DOHH2 (cell line): ENCODE measurements at regions not wholly inside any gene's neighbourhood (a gene's known extent, or its start where the extent isn't known, plus 50 kb on each side); places are given as distances from the start of the nearest gene placed in this dataset.

Experiments
- H3F3A ChIP-seq: fragments of 200-600 bp; sonication (generic), shearing (Covaris generic); 2 replicates; pipeline ENCODE4 v1.6.0; 2016; ENCODE audit warnings: antibody characterized with exemption, mild to moderate bottlenecking; ENCODE audit not compliant: control insufficient read depth, insufficient read depth
- H3K27ac ChIP-seq: fragments of 200-600 bp; sonication (generic); 2 replicates; pipeline ENCODE4 v1.5.1; 2014; ENCODE audit warnings: low read depth, mild to moderate bottlenecking, low read length, moderate library complexity
- H3K27me3 ChIP-seq: fragments of 200-600 bp; sonication (generic); 2 replicates; pipeline ENCODE4 v1.6.1; 2014; ENCODE audit warnings: mild to moderate bottlenecking, low read length, mixed read lengths; ENCODE audit not compliant: control insufficient read depth
- H3K36me3 ChIP-seq: fragments of 200-600 bp; sonication (generic); 2 replicates; pipeline ENCODE4 v1.6.1; 2014; ENCODE audit warnings: mild to moderate bottlenecking, low read length, moderate library complexity, mixed read lengths; ENCODE audit not compliant: control insufficient read depth
- H3K4me1 ChIP-seq: fragments of 200-600 bp; sonication (generic); 2 replicates; pipeline ENCODE4 v1.6.1; 2014; ENCODE audit warnings: mild to moderate bottlenecking, low read length, mixed read lengths; ENCODE audit not compliant: control insufficient read depth
- H3K4me2 ChIP-seq: fragments of 200-600 bp; sonication (generic); 2 replicates; pipeline ENCODE4 v1.6.0; 2014; ENCODE audit warnings: mild to moderate bottlenecking, low read length, moderate library complexity
- H3K4me3 ChIP-seq: fragments of 200-600 bp; sonication (generic); 2 replicates; pipeline ENCODE4 v1.5.1; 2014; ENCODE audit warnings: mild to moderate bottlenecking, low read length, mixed read lengths
- H3K79me2 ChIP-seq: fragments of 200-600 bp; sonication (generic); 2 replicates; pipeline ENCODE4 v1.6.1; 2014; ENCODE audit warnings: mild to moderate bottlenecking, low read length, mixed read lengths; ENCODE audit not compliant: control insufficient read depth
- H3K9me2 ChIP-seq: fragments of 200-600 bp; sonication (generic); replicated peaks from 2 replicates; pipeline ENCODE4 v1.6.1; 2014; ENCODE audit warnings: mild to moderate bottlenecking, low read length, mixed read lengths; ENCODE audit not compliant: control insufficient read depth
- H3K9me3 ChIP-seq: fragments of 200-600 bp; sonication (generic); 2 replicates; pipeline ENCODE4 v1.6.1; 2014; ENCODE audit warnings: antibody characterized with exemption, low read length, mixed read lengths; ENCODE audit not compliant: control insufficient read depth, insufficient read depth
- H4K20me1 ChIP-seq: fragments of 200-600 bp; sonication (generic); 2 replicates; pipeline ENCODE4 v1.6.0; 2014; ENCODE audit warnings: low read depth, mild to moderate bottlenecking, antibody characterized with exemption, low read length, moderate library complexity; ENCODE audit not compliant: control insufficient read depth, insufficient read depth
- CTCF ChIP-seq: fragments of 200-600 bp; sonication (generic); IDR thresholded peaks from one replicate; pipeline ENCODE4 v1.5.1; 2014; ENCODE audit warnings: antibody characterized with exemption, mild to moderate bottlenecking, low read depth, low read length; ENCODE audit not compliant: poor library complexity, severe bottlenecking
- EZH2phosphoT487 ChIP-seq: fragments of 200-600 bp; sonication (generic); IDR thresholded peaks from 2 replicates; pipeline ENCODE4 v1.6.1; 2017; ENCODE audit warnings: borderline replicate concordance, mild to moderate bottlenecking, antibody characterized with exemption, low read length, moderate library complexity, mixed read lengths

GRCh38 chr7:131226514-131226865, 101.2 kb upstream of the MKLN1 start:
- TF ChIP-seq CTCF: no peak
- no peak for TF ChIP-seq EZH2phosphoT487
- H3K4me1 ChIP-seq: peaks cover 54% of the 10 kb centered on the region
- H3K27me3 ChIP-seq: no peaks in the 10 kb centered on the region
- peaks cover 12% of the 10 kb centered on the region for H3F3A ChIP-seq
- H3K79me2 ChIP-seq: no peaks in the 10 kb centered on the region
- no peaks in the 10 kb centered on the region for H4K20me1 ChIP-seq
- peak overlapping the region; percentile 41 for H3K4me2 ChIP-seq
- no peaks in the 10 kb centered on the region for H3K9me2 ChIP-seq
- no peak overlapping the region for H3K4me3 ChIP-seq
- H3K9me3 ChIP-seq: no peaks in the 10 kb centered on the region
- 0 out of 2 replicates have a peak overlapping the region, but pooled peaks have one; percentile 19 for H3K27ac ChIP-seq
- no peaks in the 10 kb centered on the region for H3K36me3 ChIP-seq

GRCh38 chr7:131231381-131232220, 96.1 kb upstream of the MKLN1 start:
- Histone ChIP-seq H4K20me1 (no peaks in the 10 kb centered on the region), H3K9me2 (no peaks in the 10 kb centered on the region), H3F3A (peaks cover 16% of the 10 kb centered on the region), H3K27me3 (no peaks in the 10 kb centered on the region), H3K9me3 (no peaks in the 10 kb centered on the region), H3K4me1 (peaks cover 48% of the 10 kb centered on the region), H3K4me2 (peak overlapping the region; percentile 82), H3K79me2 (no peaks in the 10 kb centered on the region), H3K27ac (peak overlapping the region; percentile 88), H3K36me3 (no peaks in the 10 kb centered on the region), H3K4me3 (peak overlapping the region; percentile 67)
- TF ChIP-seq CTCF (no peak), EZH2phosphoT487 (no peak)

- Histone ChIP-seq H3K9me3 (no peaks in the 10 kb centered on the region), H3K79me2 (no peaks in the 10 kb centered on the region), H3K9me2 (no peaks in the 10 kb centered on the region), H4K20me1 (no peaks in the 10 kb centered on the region), H3K4me3 (peak overlapping the region; percentile 67), H3K27me3 (no peaks in the 10 kb centered on the region), H3K4me1 (peaks cover 45% of the 10 kb centered on the region), H3K36me3 (no peaks in the 10 kb centered on the region), H3K4me2 (peak overlapping the region; percentile 82; the same call in 1 of the 2 replicates), H3K27ac (peak overlapping the region; percentile 88), H3F3A (peaks cover 16% of the 10 kb centered on the region)
- no peak for TF ChIP-seq CTCF
- no peak for TF ChIP-seq EZH2phosphoT487
Observed at GRCh38 chr7:131232768-131233167, 94.9 kb upstream of the MKLN1 start.
